ENCODE measurements at regions not wholly inside any gene's neighbourhood (a gene's known extent, or its start where the extent isn't known, plus 50 kb on each side); places are given as distances from the start of the nearest gene placed in this dataset.

DNA sequence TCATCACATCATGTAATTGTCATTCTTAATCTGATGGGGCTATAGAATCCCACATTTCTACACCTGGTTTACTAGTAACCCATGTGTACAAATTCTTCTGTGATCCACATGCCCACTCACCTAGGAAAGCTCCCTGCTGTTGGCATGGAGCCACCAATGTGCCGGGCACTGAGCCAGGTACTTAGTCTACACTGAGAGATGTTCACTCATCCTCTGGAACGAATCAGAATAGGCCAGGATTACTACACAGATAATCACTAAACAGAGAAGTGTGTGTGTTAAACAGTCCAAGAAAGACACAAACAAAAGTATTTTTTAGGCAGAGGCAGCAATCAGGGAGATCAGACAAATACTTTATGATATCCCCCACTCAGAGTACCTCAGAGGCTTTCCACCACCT lies 193.2 kb upstream of the VGLL2 start:
- Mint-ChIP-seq H3K4me3 (no peak overlapping the region), H3K27ac (no peak overlapping the region), H3K4me1 (peaks cover 17% of the 10 kb centered on the region), H3K36me3 (no peaks in the 10 kb centered on the region), H3K9me3 (no peaks in the 10 kb centered on the region), H3K27me3 (ENCODE audit: low read depth) (peaks cover 2% of the 10 kb centered on the region)
- DNase-seq (ENCODE audit: low spot score in 2 of 2, unreplicated experiment in 2 of 2): peak in 1 of 2 experiments; percentile 51
- TF ChIP-seq, protein P1, sequence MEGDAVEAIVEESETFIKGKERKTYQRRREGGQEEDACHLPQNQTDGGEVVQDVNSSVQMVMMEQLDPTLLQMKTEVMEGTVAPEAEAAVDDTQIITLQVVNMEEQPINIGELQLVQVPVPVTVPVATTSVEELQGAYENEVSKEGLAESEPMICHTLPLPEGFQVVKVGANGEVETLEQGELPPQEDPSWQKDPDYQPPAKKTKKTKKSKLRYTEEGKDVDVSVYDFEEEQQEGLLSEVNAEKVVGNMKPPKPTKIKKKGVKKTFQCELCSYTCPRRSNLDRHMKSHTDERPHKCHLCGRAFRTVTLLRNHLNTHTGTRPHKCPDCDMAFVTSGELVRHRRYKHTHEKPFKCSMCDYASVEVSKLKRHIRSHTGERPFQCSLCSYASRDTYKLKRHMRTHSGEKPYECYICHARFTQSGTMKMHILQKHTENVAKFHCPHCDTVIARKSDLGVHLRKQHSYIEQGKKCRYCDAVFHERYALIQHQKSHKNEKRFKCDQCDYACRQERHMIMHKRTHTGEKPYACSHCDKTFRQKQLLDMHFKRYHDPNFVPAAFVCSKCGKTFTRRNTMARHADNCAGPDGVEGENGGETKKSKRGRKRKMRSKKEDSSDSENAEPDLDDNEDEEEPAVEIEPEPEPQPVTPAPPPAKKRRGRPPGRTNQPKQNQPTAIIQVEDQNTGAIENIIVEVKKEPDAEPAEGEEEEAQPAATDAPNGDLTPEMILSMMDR (IDR thresholded peaks at IDR 0.05; ENCODE audit: unreplicated experiment): no peak

DNA sequence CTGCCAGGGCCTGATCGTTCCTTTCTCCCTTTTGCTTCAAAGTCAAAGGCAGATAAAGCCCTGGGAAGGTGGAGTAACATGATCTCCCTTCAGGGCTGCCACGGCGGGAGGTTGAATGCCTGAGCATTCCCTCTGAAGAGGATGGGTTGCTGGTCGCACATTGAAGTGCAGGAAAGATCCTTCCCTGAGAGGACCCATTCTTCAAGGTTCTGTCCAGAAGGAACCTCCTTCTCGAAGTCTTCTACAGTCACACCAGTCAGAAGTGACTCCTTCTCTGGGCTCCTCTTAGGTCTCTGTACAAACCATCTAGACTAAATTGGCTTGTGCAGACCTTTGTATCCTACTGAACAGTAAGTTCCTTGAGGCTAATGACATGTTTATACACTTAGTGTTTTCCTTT lies 192.6 kb upstream of the VGLL2 start:
- Mint-ChIP-seq H3K36me3 (no peaks in the 10 kb centered on the region), H3K4me1 (peaks cover 17% of the 10 kb centered on the region), H3K4me3 (no peak overlapping the region), H3K9me3 (no peaks in the 10 kb centered on the region), H3K27me3 (ENCODE audit: low read depth) (peaks cover 2% of the 10 kb centered on the region), H3K27ac (no peak overlapping the region)
- DNase-seq (ENCODE audit: low spot score in 2 of 2, unreplicated experiment in 2 of 2): no peak
- TF ChIP-seq, protein P1 (IDR thresholded peaks at IDR 0.05; ENCODE audit: unreplicated experiment): no peak

DNA sequence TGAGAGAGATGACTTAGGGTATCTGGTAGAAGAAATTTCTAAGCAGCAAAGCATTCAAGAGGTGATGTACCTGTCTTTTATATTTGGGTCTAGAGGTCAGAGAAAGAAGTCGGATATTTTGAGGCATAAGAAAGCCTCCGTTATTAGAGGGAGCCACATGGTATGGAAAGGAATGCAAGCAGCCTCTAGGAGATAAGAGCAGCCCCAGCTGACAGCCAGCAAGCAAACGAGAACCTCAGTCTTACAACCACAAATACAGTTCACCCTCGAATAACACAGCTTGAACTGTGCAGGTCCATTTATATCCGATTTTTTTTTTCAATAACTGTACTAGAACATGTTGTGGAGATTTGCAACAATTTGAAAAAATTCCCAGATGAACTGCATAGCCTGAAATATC lies 190.7 kb upstream of the VGLL2 start:
- no peak overlapping the region for H3K4me3 Mint-ChIP-seq
- H3K27ac Mint-ChIP-seq: no peak overlapping the region
- no peaks in the 10 kb centered on the region for H3K36me3 Mint-ChIP-seq
- no peaks in the 10 kb centered on the region for H3K9me3 Mint-ChIP-seq
- DNase-seq (ENCODE audit: low spot score in 2 of 2, unreplicated experiment in 2 of 2): no peak
- peaks cover 17% of the 10 kb centered on the region for H3K4me1 Mint-ChIP-seq
- TF ChIP-seq, protein P1 (IDR thresholded peaks at IDR 0.05; ENCODE audit: unreplicated experiment): no peak
- H3K27me3 Mint-ChIP-seq (ENCODE audit: low read depth): peaks cover 2% of the 10 kb centered on the region

DNA sequence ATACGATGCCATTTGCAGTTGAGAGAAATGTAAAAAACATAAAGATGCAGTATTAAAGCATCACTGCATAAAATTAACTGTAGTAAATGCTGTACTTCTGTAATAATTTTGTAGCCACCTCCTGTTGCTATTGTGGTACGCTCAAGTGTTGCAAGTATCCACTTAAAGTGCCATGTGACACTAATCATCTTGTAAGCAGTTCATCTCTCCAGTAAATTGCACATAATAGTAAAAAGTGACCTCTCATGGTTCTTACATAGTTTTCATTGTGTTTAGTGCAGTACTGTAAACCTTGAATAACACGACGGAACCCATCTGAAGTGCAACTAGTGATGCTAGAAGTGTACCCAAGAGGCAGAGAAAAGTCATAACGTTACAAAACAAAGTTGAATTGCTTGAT lies 190.1 kb upstream of the VGLL2 start:
- H3K4me1 Mint-ChIP-seq: peaks cover 17% of the 10 kb centered on the region
- no peaks in the 10 kb centered on the region for H3K36me3 Mint-ChIP-seq
- H3K27me3 Mint-ChIP-seq (ENCODE audit: low read depth): peaks cover 2% of the 10 kb centered on the region
- no peak for DNase-seq (ENCODE audit: low spot score in 2 of 2, unreplicated experiment in 2 of 2)
- no peak overlapping the region for H3K27ac Mint-ChIP-seq
- H3K9me3 Mint-ChIP-seq: no peaks in the 10 kb centered on the region
- TF ChIP-seq, protein P1 (IDR thresholded peaks at IDR 0.05; ENCODE audit: unreplicated experiment): no peak
- H3K4me3 Mint-ChIP-seq: no peak overlapping the region

DNA sequence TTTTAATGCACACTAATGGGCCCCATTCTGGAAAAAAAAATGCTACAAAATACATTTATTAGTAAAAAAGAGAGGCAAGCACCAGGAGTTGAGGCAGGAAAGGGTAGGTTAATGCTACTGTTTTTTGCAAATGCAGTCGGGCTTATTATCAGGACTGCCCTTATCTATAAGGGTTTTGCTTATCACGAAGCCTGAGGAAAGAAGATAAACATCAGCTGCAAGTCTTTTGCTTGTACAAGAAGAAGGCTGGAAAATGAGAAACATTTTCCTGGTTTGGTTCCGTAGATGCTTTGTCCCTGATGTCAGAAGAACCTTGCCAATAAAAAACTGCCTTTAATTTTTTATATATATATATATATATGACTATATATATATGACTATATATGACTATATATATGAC lies 189.3 kb upstream of the VGLL2 start:
- peaks cover 2% of the 10 kb centered on the region for H3K27me3 Mint-ChIP-seq (ENCODE audit: low read depth)
- H3K9me3 Mint-ChIP-seq: no peaks in the 10 kb centered on the region
- H3K27ac Mint-ChIP-seq: no peak overlapping the region
- no peak for DNase-seq (ENCODE audit: low spot score in 2 of 2, unreplicated experiment in 2 of 2)
- TF ChIP-seq, protein P1 (IDR thresholded peaks at IDR 0.05; ENCODE audit: unreplicated experiment): no peak
- no peak overlapping the region for H3K4me3 Mint-ChIP-seq
- H3K4me1 Mint-ChIP-seq: peaks cover 17% of the 10 kb centered on the region
- no peaks in the 10 kb centered on the region for H3K36me3 Mint-ChIP-seq

DNA sequence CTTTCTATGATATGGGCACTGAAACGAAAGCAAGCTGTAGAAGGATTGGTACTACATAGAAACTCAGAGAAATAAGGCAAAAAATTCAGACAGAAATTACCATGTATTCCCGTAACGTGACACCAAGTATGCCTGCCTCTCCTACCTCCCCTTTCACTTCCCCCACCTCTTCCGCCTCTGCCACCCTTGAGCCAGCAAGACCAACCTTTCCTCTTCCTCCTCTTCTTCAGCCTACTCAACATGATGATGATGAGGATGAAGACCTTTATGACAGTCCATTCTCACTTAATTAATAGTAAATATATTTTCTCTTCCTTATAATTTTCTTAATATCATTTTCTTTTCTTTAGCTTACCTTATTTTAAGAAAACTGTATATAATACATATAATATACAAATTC lies 188.1 kb upstream of the VGLL2 start:
- Mint-ChIP-seq H3K4me1 (peaks cover 13% of the 10 kb centered on the region), H3K27me3 (ENCODE audit: low read depth) (no peaks in the 10 kb centered on the region), H3K36me3 (no peaks in the 10 kb centered on the region), H3K27ac (no peak overlapping the region), H3K9me3 (no peaks in the 10 kb centered on the region), H3K4me3 (no peak overlapping the region)
- no peak for DNase-seq (ENCODE audit: low spot score in 2 of 2, unreplicated experiment in 2 of 2)
- TF ChIP-seq, protein P1 (IDR thresholded peaks at IDR 0.05; ENCODE audit: unreplicated experiment): no peak
